Hepatocyte (in vitro differentiated cells): ENCODE measurements at regions not wholly inside any gene's neighbourhood (a gene's known extent, or its start where the extent isn't known, plus 50 kb on each side); places are given as distances from the start of the nearest gene placed in this dataset.

Experiments used
- EZH2 ChIP-seq: fragments of 200-600 bp; sonication (generic); IDR thresholded peaks from 2 replicates; pipeline ENCODE4 v1.6.1; 2016; ENCODE audit warnings: antibody characterized with exemption, mild to moderate bottlenecking, borderline replicate concordance
- EZH2phosphoT487 ChIP-seq: fragments of 200-600 bp; sonication (generic); IDR thresholded peaks from one replicate; pipeline ENCODE4 v1.6.1; 2018; ENCODE audit warnings: antibody characterized with exemption, mild to moderate bottlenecking, low read depth, moderate library complexity; ENCODE audit not compliant: unreplicated experiment, severe bottlenecking
- TF ChIP-seq, protein P1 (sequence below): fragments of 200-600 bp; sonication (generic); IDR thresholded peaks from 2 replicates; pipeline ENCODE4 v1.5.1; 2016; ENCODE audit warnings: antibody characterized with exemption, mild to moderate bottlenecking; ENCODE audit not compliant: poor library complexity

DNA sequence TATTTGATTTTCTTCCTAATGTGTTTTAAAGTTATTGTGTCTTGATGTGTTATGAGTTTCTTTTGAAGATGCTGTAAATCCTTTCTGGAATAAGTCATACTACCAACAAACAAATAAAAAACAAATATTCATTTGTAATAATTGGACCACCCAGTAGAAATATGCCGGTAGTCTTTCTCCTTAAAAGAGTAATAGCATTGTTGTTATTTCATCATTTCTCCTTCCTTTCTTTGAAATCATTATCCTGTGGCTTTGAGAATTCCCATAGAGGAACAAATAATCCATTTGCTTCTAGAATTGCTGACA lies 169.4 kb downstream of the NNT start:
- TF ChIP-seq EZH2 (no peak), EZH2phosphoT487 (no peak)
- TF ChIP-seq, protein P1, sequence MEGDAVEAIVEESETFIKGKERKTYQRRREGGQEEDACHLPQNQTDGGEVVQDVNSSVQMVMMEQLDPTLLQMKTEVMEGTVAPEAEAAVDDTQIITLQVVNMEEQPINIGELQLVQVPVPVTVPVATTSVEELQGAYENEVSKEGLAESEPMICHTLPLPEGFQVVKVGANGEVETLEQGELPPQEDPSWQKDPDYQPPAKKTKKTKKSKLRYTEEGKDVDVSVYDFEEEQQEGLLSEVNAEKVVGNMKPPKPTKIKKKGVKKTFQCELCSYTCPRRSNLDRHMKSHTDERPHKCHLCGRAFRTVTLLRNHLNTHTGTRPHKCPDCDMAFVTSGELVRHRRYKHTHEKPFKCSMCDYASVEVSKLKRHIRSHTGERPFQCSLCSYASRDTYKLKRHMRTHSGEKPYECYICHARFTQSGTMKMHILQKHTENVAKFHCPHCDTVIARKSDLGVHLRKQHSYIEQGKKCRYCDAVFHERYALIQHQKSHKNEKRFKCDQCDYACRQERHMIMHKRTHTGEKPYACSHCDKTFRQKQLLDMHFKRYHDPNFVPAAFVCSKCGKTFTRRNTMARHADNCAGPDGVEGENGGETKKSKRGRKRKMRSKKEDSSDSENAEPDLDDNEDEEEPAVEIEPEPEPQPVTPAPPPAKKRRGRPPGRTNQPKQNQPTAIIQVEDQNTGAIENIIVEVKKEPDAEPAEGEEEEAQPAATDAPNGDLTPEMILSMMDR: no peak
